HepG2 (cell line): ENCODE measurements at regions not wholly inside any gene's neighbourhood (a gene's known extent, or its start where the extent isn't known, plus 50 kb on each side); places are given as distances from the start of the nearest gene placed in this dataset.

Experiments used
- GATAD2A ChIP-seq: IDR thresholded peaks from 2 replicates; pipeline ENCODE4 v1.6.1; 2016
- HOXA3 ChIP-seq: sonication (generic); formaldehyde crosslinking; IDR thresholded peaks from 2 replicates; pipeline ENCODE4 v1.5.0; 2020; ENCODE audit warnings: missing genetic modification reagents
- KDM6A ChIP-seq: IDR thresholded peaks from 2 replicates; pipeline ENCODE4 v1.6.1; 2016; ENCODE audit warnings: low read depth
- MED1 ChIP-seq: sonication (generic); formaldehyde crosslinking; IDR thresholded peaks from 2 replicates; pipeline ENCODE4 v1.4.0; 2020; ENCODE audit warnings: missing genetic modification reagents
- MTF1 ChIP-seq: sonication (generic); formaldehyde crosslinking; IDR thresholded peaks from 2 replicates; pipeline ENCODE4 v1.5.0; 2020; ENCODE audit warnings: missing genetic modification reagents
- NFYC ChIP-seq: IDR thresholded peaks from 2 replicates; pipeline ENCODE4 v1.6.1; 2016; ENCODE audit warnings: missing genetic modification reagents, missing compliant biosample characterization
- NRL ChIP-seq: sonication (generic); formaldehyde crosslinking; IDR thresholded peaks from 2 replicates; pipeline ENCODE4 v1.5.0; 2020; ENCODE audit warnings: missing genetic modification reagents, mild to moderate bottlenecking, moderate library complexity, borderline replicate concordance
- PAXIP1 ChIP-seq: sonication (generic); formaldehyde crosslinking; conservative IDR thresholded peaks from 2 replicates; pipeline ENCODE4 v1.4.0; 2020; ENCODE audit warnings: mild to moderate bottlenecking, missing genetic modification reagents, moderate library complexity
- RFX3 ChIP-seq: IDR thresholded peaks from 2 replicates; pipeline ENCODE4 v1.6.1; 2016; ENCODE audit warnings: missing biosample characterization, missing genetic modification reagents
- SNRNP70 ChIP-seq: fragments of 200-400 bp; formaldehyde crosslinking; IDR thresholded peaks from 2 replicates; pipeline ENCODE4 v1.6.1; 2017; ENCODE audit warnings: mild to moderate bottlenecking, low read depth, low read length, moderate library complexity
- SOX13 ChIP-seq, 3 experiments: fragments of 450-650 bp in 1 of 3; sonication (generic) in 1 of 3; formaldehyde crosslinking in 1 of 3; IDR thresholded peaks in 2 of 3; conservative IDR thresholded peaks in 1 of 3; 2 replicates each; pipeline versions ENCODE4 v1.5.0 to v1.6.1; 2016 to 2020; ENCODE audit warnings: antibody characterized with exemption in 1 of 3, mild to moderate bottlenecking in 1 of 3, missing compliant biosample characterization in 1 of 3, missing genetic modification reagents in 1 of 3, moderate library complexity in 1 of 3
- TIGD3 ChIP-seq: sonication (generic); formaldehyde crosslinking; IDR thresholded peaks from 2 replicates; pipeline ENCODE4 v1.5.1; 2020; ENCODE audit warnings: mild to moderate bottlenecking, missing genetic modification reagents, borderline replicate concordance
- TRAFD1 ChIP-seq: sonication (generic); formaldehyde crosslinking; IDR thresholded peaks from 2 replicates; pipeline ENCODE4 v1.5.1; 2020; ENCODE audit warnings: missing genetic modification reagents, mild to moderate bottlenecking, borderline replicate concordance
- ZNF549 ChIP-seq: sonication (generic); formaldehyde crosslinking; IDR thresholded peaks from 2 replicates; pipeline ENCODE4 v1.5.0; 2020; ENCODE audit warnings: missing genetic modification reagents
- ZNF784 ChIP-seq: sonication (generic); formaldehyde crosslinking; IDR thresholded peaks from 2 replicates; pipeline ENCODE4 v1.5.1; 2020; ENCODE audit warnings: missing genetic modification reagents, mild to moderate bottlenecking, borderline replicate concordance

GRCh38 chr2:126982935-126983334 lies 84.2 kb downstream of the TEX51 start (continued):
- TF ChIP-seq PAXIP1: peak; percentile 69
- TF ChIP-seq SNRNP70: no peak
- TF ChIP-seq SOX13 (IDR thresholded peaks at IDR 0.05): no peak
- peak in 1 of 2 experiments; percentile 25; a peak in 1 of 4 replicates for TF ChIP-seq SOX13 (CRISPR knock-in tag; conservative IDR thresholded peaks at IDR 0.05 in 1 of 2, IDR thresholded peaks at IDR 0.05 in 1 of 2)
- TF ChIP-seq RFX3 (CRISPR knock-in tag): no peak
- TF ChIP-seq MTF1: no peak
- no peak for TF ChIP-seq NRL
- TF ChIP-seq MED1 (CRISPR knock-in tag): peak; percentile 58
- no peak for TF ChIP-seq TIGD3 (CRISPR knock-in tag)
- no peak for TF ChIP-seq TRAFD1
- no peak for TF ChIP-seq ZNF549 (CRISPR knock-in tag)
- no peak for TF ChIP-seq ZNF784
- TF ChIP-seq HOXA3 (CRISPR knock-in tag): no peak; the same call in 1 of the 2 replicates
- TF ChIP-seq KDM6A (CRISPR knock-in tag): peak; percentile 54; the same call in 1 of the 2 replicates
- no peak for TF ChIP-seq NFYC (CRISPR knock-in tag)
- TF ChIP-seq GATAD2A (CRISPR knock-in tag): peak; percentile 66
